ENCODE measurements at regions not wholly inside any gene's neighbourhood (a gene's known extent, or its start where the extent isn't known, plus 50 kb on each side); places are given as distances from the start of the nearest gene placed in this dataset.

DNA sequence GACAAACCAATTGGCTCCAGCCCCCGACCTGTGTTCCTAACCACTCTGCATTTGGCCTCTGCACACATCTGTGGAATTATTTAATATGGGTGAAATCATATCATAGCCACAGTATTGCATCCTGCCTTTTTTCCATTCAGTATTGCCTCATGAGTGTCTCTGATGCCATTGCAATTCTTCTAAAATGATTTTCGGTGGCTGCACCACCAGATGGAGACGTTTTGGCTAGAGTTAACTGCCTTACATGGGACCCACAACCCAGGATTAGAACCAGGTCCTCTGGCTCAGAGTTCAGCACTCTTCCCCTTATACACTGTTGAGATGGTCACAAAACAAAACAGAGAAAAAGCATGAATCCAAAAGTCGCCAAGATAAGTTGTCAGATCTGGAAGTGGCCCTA, 180.8 kb downstream of the EMX2 start:
- DNase-seq (ENCODE audit: low spot score), result no peak
- TF ChIP-seq, protein P1, sequence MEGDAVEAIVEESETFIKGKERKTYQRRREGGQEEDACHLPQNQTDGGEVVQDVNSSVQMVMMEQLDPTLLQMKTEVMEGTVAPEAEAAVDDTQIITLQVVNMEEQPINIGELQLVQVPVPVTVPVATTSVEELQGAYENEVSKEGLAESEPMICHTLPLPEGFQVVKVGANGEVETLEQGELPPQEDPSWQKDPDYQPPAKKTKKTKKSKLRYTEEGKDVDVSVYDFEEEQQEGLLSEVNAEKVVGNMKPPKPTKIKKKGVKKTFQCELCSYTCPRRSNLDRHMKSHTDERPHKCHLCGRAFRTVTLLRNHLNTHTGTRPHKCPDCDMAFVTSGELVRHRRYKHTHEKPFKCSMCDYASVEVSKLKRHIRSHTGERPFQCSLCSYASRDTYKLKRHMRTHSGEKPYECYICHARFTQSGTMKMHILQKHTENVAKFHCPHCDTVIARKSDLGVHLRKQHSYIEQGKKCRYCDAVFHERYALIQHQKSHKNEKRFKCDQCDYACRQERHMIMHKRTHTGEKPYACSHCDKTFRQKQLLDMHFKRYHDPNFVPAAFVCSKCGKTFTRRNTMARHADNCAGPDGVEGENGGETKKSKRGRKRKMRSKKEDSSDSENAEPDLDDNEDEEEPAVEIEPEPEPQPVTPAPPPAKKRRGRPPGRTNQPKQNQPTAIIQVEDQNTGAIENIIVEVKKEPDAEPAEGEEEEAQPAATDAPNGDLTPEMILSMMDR (IDR thresholded peaks at IDR 0.05; ENCODE audit: extremely low read depth, insufficient read depth, missing control alignments), result no peak
- in situ Hi-C loops (cut with MboI; ENCODE audit: low pct_unique_long_range_greater_than_20kb, low sequenced_read_pairs, unreplicated experiment), result no loop called here

DNA sequence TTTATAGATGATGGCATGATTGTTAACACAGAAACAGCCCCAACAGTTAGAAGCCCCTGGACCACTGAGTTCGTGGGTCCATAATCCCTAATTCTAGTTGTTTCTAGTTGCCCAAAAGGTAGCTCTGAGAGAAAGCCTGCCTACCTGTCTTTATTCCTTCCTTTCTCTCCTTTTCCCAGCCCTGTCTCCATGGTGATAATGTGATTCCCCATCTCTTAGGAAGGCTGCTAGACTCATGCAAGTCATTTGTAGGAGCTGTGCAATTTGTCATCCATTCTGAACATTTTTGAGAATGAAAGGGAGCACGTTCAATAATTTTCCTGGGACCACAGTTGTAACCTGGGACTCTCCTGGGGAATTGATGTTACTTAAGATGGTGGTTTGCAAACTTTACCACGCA, 183.4 kb downstream of the EMX2 start:
- DNase-seq (ENCODE audit: low spot score), result no peak
- in situ Hi-C loops (cut with MboI; ENCODE audit: low pct_unique_long_range_greater_than_20kb, low sequenced_read_pairs, unreplicated experiment), result no loop called here
- TF ChIP-seq, protein P1 (IDR thresholded peaks at IDR 0.05; ENCODE audit: extremely low read depth, insufficient read depth, missing control alignments), result no peak

DNA sequence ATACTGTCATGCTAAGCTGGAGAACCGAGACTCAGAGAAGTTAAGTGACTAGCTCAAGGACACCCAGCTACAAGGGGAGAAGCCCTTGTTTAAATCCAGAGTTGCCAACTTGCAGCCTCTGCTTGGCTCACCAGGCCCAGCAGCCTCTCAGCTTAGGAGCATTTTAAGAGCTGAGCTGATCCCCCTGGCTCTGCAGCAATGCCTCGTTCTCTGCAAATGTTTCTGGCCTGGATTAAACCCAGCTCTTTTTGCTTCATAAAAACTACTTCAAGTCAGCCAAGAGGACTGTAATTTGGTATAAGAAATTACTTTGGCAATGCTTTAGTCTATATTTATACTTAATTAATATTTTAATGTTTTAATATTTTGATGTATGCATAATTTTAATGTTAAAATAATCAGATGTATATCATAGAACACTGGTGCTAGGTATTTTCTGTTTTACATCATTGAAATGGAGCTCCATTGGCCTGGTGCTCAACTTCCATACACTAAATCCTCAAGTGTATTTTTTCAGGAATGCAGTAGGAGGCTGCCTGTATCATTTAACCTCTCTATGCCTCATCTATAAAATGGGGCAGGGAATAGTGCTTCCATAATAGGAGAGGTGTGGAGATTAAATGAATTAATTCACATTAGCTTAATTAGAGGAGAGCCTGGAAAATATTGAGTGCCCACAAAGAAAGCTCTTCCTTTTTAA, 184.2 kb downstream of the EMX2 start:
- DNase-seq (ENCODE audit: low spot score), result no peak
- in situ Hi-C loops (cut with MboI; ENCODE audit: low pct_unique_long_range_greater_than_20kb, low sequenced_read_pairs, unreplicated experiment), result no loop called here
- TF ChIP-seq, protein P1 (IDR thresholded peaks at IDR 0.05; ENCODE audit: extremely low read depth, insufficient read depth, missing control alignments), result no peak

DNA sequence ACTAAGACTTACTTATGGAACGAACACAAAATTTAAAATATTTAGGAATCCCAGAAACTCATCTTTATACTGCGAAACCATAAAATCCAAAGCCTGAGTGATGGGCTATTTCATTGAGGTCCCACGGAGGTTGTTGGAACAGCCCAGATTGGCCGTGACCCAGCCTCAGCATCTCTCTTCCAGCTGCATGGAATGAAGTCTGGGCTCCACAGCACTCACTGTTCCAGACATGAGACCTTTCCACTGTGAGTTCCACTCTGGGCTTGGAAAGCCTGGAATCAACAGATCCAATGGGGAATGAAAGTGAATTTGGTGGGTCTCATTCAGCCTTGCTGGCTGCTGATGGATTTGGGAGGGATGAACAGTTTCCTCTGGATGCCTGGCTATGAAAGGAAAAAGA, 184.9 kb downstream of the EMX2 start:
- in situ Hi-C loops (cut with MboI; ENCODE audit: low pct_unique_long_range_greater_than_20kb, low sequenced_read_pairs, unreplicated experiment), result no loop called here
- TF ChIP-seq, protein P1 (IDR thresholded peaks at IDR 0.05; ENCODE audit: extremely low read depth, insufficient read depth, missing control alignments), result no peak
- no peak for DNase-seq (ENCODE audit: low spot score)

DNA sequence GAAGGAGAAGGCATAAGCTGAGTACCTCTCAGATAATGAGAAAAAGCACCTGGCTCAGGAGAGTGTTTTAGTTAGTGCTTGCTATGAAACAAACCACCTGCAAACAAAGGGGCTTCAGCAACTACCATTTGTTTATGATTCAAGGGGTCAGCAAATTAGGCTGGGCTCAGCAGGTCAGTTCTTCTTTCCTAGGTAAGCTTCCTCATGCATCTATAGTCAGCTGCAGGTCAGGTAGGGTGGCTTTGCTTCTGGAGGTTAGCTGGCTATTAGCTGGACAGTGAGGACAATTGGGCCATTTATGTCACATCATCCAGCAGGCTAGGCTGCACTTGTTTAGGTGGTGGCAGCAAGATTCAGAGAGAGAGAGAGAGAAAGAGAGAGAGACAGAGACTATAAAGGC, 185.5 kb downstream of the EMX2 start:
- in situ Hi-C loops (cut with MboI; ENCODE audit: low pct_unique_long_range_greater_than_20kb, low sequenced_read_pairs, unreplicated experiment), result no loop called here
- DNase-seq (ENCODE audit: low spot score), result no peak
- TF ChIP-seq, protein P1 (IDR thresholded peaks at IDR 0.05; ENCODE audit: extremely low read depth, insufficient read depth, missing control alignments), result no peak

DNA sequence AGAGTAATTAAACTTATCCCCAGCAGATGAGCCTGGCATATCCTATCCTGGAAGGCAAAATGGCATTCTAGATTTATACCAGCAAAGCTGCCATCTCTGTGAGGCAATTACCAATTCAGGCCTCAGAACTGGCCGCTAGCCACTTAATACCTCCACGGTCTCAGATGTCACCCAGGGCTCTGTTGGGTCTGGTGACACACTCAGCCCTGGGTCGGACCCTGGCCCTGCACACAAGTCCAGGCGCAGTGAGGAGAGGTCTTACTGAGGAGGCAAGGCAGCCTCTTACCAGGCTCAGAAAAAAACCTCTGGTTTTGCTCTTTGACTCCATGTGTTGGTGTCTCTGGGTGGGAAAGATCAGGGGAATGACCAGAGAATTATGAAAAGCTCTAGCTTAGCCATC, 186.6 kb downstream of the EMX2 start:
- TF ChIP-seq, protein P1 (IDR thresholded peaks at IDR 0.05; ENCODE audit: extremely low read depth, insufficient read depth, missing control alignments), result no peak
- DNase-seq (ENCODE audit: low spot score), result no peak
- in situ Hi-C loops (cut with MboI; ENCODE audit: low pct_unique_long_range_greater_than_20kb, low sequenced_read_pairs, unreplicated experiment), result no loop called here

Data from GM13977 (cell line).